Activated CD8-positive, alpha-beta T cell treated with anti-CD3 and anti-CD28 coated beads for 36 hours (primary cell): ENCODE measurements at regions not wholly inside any gene's neighbourhood (a gene's known extent, or its start where the extent isn't known, plus 50 kb on each side); places are given as distances from the start of the nearest gene placed in this dataset.

Experiments
- ATAC-seq: fragments of 200-7000 bp; cut with Tn5 transposase; one replicate; pipeline ENCODE4 v1.10.0; 2021; ENCODE audit warnings: mild to moderate bottlenecking, moderate library complexity
- CTCF ChIA-PET: fragments of 350-600 bp; sonication (Branson Sonifier 250); formaldehyde crosslinking; loops from one replicate; lab custom pipeline; 2021; ENCODE audit warnings: antibody characterized with exemption; lab: Charles Lee
- POLR2A ChIA-PET: fragments of 350-600 bp; sonication (Branson Sonifier 250); formaldehyde crosslinking; loops from one replicate; lab custom pipeline; 2021; ENCODE audit warnings: antibody characterized with exemption; lab: Charles Lee
- DNase-seq: peaks from one replicate; pipeline ENCODE4 v3.0.0-alpha.2; 2020
- H3K27ac Mint-ChIP-seq: one replicate; pipeline ENCODE4 v1.8.0; 2021; ENCODE audit warnings: mild to moderate bottlenecking, mixed read lengths
- H3K27me3 Mint-ChIP-seq: one replicate; pipeline ENCODE4 v1.8.0; 2021; ENCODE audit warnings: mixed read lengths
- H3K36me3 Mint-ChIP-seq: one replicate; pipeline ENCODE4 v1.8.0; 2021; ENCODE audit warnings: low read depth, mixed read lengths
- H3K4me1 Mint-ChIP-seq: one replicate; pipeline ENCODE4 v1.8.0; 2021; ENCODE audit warnings: low read depth, mixed read lengths
- H3K4me3 Mint-ChIP-seq: one replicate; pipeline ENCODE4 v1.8.0; 2021; ENCODE audit warnings: mild to moderate bottlenecking, moderate library complexity, mixed read lengths
- H3K9me3 Mint-ChIP-seq: one replicate; pipeline ENCODE4 v1.8.0; 2021; ENCODE audit warnings: mixed read lengths
- intact Hi-C: fragments of 100-400 bp; cut with micrococcal nuclease; formaldehyde crosslinking; loops from one replicate; pipeline ENCODE4 v1.10.0; 2022
- TF ChIP-seq, protein P1 (sequence below): fragments of 200-600 bp; IDR thresholded peaks from one replicate; pipeline ENCODE4 v1.8.0; 2022; ENCODE audit warnings: antibody characterized with exemption, mild to moderate bottlenecking

DNA sequence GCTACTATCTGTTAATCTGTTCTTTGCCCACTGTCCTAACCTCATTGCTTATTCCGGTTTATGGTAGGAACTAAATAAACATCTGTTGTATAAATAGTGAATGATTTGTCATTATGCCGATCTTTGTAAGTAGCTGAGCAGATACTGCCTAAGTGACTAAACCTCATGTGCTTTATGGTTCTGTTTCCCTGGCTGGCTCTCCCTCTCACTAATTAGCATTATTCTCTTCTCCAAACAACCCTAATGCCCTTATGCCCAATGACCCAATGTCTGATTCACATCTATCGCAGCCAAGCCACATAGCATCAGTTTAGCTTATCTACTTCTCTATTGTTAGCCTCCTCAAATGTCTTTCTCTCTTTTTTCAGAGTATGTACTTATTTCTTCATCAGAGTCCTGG is 462.3 kb upstream of the POT1 start:
- ChIA-PET POLR2A (no interaction called here), CTCF (no interaction called here)
- TF ChIP-seq, protein P1, sequence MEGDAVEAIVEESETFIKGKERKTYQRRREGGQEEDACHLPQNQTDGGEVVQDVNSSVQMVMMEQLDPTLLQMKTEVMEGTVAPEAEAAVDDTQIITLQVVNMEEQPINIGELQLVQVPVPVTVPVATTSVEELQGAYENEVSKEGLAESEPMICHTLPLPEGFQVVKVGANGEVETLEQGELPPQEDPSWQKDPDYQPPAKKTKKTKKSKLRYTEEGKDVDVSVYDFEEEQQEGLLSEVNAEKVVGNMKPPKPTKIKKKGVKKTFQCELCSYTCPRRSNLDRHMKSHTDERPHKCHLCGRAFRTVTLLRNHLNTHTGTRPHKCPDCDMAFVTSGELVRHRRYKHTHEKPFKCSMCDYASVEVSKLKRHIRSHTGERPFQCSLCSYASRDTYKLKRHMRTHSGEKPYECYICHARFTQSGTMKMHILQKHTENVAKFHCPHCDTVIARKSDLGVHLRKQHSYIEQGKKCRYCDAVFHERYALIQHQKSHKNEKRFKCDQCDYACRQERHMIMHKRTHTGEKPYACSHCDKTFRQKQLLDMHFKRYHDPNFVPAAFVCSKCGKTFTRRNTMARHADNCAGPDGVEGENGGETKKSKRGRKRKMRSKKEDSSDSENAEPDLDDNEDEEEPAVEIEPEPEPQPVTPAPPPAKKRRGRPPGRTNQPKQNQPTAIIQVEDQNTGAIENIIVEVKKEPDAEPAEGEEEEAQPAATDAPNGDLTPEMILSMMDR = no peak
- H3K36me3 Mint-ChIP-seq = no peaks in the 10 kb centered on the region
- DNase-seq (no peak), ATAC-seq (no peak)
- no peak overlapping the region for H3K4me3 Mint-ChIP-seq
- H3K27me3 Mint-ChIP-seq = no peaks in the 10 kb centered on the region
- no peaks in the 10 kb centered on the region for H3K4me1 Mint-ChIP-seq
- no peak overlapping the region for H3K27ac Mint-ChIP-seq
- peaks cover 9% of the 10 kb centered on the region for H3K9me3 Mint-ChIP-seq
- intact Hi-C loops = no loop called here

DNA sequence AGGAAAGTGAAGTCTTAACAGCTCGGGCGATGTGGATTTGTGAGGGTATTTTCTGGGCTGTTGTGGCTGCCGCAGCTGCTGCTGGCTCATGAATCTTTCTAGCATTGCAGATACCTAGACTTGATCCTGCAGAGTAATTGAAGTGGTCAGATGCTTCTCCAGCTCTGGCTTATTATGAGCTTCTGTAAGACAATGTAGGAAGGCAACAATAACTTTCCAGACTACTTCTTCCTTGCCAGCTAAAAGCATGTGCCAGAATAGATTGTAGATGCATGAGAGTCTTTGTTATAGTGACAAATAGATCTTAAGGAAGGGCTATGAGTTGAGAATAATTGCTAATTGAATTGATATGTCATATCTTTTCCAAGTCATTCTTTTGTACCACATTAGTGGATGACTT is 461.4 kb upstream of the POT1 start:
- H3K36me3 Mint-ChIP-seq = no peaks in the 10 kb centered on the region
- intact Hi-C loops = no loop called here
- no peak overlapping the region for H3K4me3 Mint-ChIP-seq
- TF ChIP-seq, protein P1 = no peak
- DNase-seq (no peak), ATAC-seq (no peak)
- H3K4me1 Mint-ChIP-seq = no peaks in the 10 kb centered on the region
- no peak overlapping the region for H3K27ac Mint-ChIP-seq
- ChIA-PET POLR2A (no interaction called here), CTCF (no interaction called here)
- H3K9me3 Mint-ChIP-seq = peaks cover 9% of the 10 kb centered on the region
- no peaks in the 10 kb centered on the region for H3K27me3 Mint-ChIP-seq

DNA sequence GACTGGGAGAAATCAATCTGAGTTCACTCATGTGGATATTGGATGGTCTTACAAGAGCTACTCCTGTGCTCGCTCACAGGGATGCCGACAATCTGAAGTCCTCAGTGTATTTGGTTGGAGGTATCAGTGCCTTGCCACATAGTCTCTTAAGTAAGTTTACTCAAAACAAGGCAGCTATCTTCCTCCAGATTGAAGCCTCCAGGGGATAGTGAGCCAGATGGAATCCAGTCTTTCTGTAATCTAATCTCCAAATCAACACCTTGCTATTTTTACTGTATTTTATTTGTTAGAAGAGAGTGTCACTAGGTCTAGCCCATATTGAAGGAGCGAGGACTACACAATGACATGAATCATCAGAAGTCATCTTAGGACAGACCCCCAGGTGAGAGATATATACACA is 456.6 kb upstream of the POT1 start:
- peaks cover 4% of the 10 kb centered on the region for H3K9me3 Mint-ChIP-seq
- H3K27ac Mint-ChIP-seq = no peak overlapping the region
- no peaks in the 10 kb centered on the region for H3K4me1 Mint-ChIP-seq
- H3K4me3 Mint-ChIP-seq = no peak overlapping the region
- ChIA-PET POLR2A (no interaction called here), CTCF (no interaction called here)
- DNase-seq (no peak), ATAC-seq (no peak)
- no peaks in the 10 kb centered on the region for H3K27me3 Mint-ChIP-seq
- intact Hi-C loops = no loop called here
- no peaks in the 10 kb centered on the region for H3K36me3 Mint-ChIP-seq
- TF ChIP-seq, protein P1 = no peak

DNA sequence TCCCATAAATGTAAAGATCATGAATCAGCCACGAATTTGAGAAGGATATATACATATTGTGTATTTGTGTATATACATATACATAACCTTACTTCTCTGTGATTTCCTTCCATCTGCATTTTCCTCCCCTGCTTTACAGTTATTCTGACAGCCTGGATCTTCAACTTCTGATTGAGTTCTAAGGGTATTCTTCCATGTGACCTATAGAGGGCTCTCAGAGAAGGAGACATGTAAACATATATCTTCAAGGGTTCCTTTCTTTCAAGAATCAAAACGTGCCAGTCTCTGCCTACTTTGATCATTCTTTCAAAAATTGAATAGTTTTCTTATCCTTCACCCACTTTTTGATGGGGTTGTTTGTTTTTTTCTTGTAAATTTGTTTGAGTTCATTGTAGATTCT is 453.7 kb upstream of the POT1 start:
- no peaks in the 10 kb centered on the region for H3K36me3 Mint-ChIP-seq
- peaks cover 2% of the 10 kb centered on the region for H3K9me3 Mint-ChIP-seq
- no peak for DNase-seq
- ATAC-seq = no peak
- no peak overlapping the region for H3K4me3 Mint-ChIP-seq
- H3K27me3 Mint-ChIP-seq = no peaks in the 10 kb centered on the region
- intact Hi-C loops = no loop called here
- no peak overlapping the region for H3K27ac Mint-ChIP-seq
- POLR2A ChIA-PET = no interaction called here
- H3K4me1 Mint-ChIP-seq = no peaks in the 10 kb centered on the region
- TF ChIP-seq, protein P1 = no peak
- CTCF ChIA-PET = no interaction called here

DNA sequence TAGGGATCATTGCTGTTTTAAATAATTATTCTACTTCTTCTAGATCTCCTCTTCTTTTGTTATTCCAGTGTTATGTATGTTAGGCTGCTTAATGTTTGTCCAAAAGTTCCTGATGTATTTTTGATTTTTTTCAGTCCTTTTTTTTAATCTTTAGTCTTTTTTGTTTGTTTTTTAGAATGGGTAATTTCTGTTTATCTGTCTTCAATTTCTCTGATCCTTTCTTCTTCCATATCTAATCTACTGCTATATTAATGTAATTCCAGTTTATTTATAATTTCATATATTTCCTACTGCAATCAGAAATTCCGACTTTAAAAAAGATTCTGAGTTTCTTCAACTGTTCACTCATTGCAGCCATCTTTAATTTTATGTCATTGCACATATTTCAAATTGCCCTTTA is 452.8 kb upstream of the POT1 start:
- Mint-ChIP-seq H3K9me3 (peaks cover 2% of the 10 kb centered on the region), H3K4me3 (no peak overlapping the region), H3K36me3 (no peaks in the 10 kb centered on the region), H3K27me3 (no peaks in the 10 kb centered on the region), H3K27ac (no peak overlapping the region), H3K4me1 (no peaks in the 10 kb centered on the region)
- no peak for ATAC-seq
- ChIA-PET CTCF (interaction anchor here (0.6 kb wide), 1 partner anchor 16 kb away, joined by 5 read pairs; no protein-coding TSS in a partner anchor), POLR2A (no interaction called here)
- intact Hi-C loops = no loop called here
- DNase-seq = no peak
- TF ChIP-seq, protein P1 = no peak
